OCI-LY7 (cell line): ENCODE measurements at regions not wholly inside any gene's neighbourhood (a gene's known extent, or its start where the extent isn't known, plus 50 kb on each side); places are given as distances from the start of the nearest gene placed in this dataset.

Source experiments
- BruUV-seq: library from RNA; stranded (reverse); fragments of 400-500 nt; replicated peaks from 2 replicates; lab custom pipeline; 2021; lab: Mats Ljungman, UMichigan
- CTCF ChIA-PET: fragments of 300-600 bp; sonication (Branson Sonifier 250); formaldehyde crosslinking; loops from one replicate; lab custom pipeline; 2022; ENCODE audit warnings: antibody characterized with exemption; ENCODE audit not compliant: unreplicated experiment; lab: Charles Lee
- POLR2A ChIA-PET: fragments of 300-600 bp; sonication (Branson Sonifier 250); formaldehyde crosslinking; loops from one replicate; lab custom pipeline; 2022; ENCODE audit warnings: antibody characterized with exemption; lab: Charles Lee
- DNase-seq: peaks from one replicate; pipeline ENCODE4 v3.0.0-alpha.2; 2015; ENCODE audit warnings: low spot score
- H2AFZ ChIP-seq: fragments of 200-600 bp; sonication (generic), shearing (Covaris generic); 2 replicates; pipeline ENCODE4 v1.6.1; 2014; ENCODE audit warnings: mild to moderate bottlenecking, antibody characterized with exemption, low read length, moderate library complexity
- H3K27ac ChIP-seq: fragments of 200-600 bp; sonication (generic); 2 replicates; pipeline ENCODE4 v1.5.1; 2014; ENCODE audit warnings: mixed run types, low read depth, mild to moderate bottlenecking, moderate library complexity, low read length, inconsistent platforms; ENCODE audit not compliant: poor library complexity, severe bottlenecking
- H3K36me3 ChIP-seq: fragments of 200-600 bp; sonication (generic); 2 replicates; pipeline ENCODE4 v1.6.1; 2014; ENCODE audit warnings: mild to moderate bottlenecking, antibody characterized with exemption, low read length, moderate library complexity, mixed read lengths; ENCODE audit not compliant: insufficient read depth
- H3K4me1 ChIP-seq: fragments of 200-600 bp; sonication (generic); 2 replicates; pipeline ENCODE4 v1.5.1; 2014; ENCODE audit warnings: mild to moderate bottlenecking, low read length; ENCODE audit not compliant: insufficient read depth, poor library complexity, severe bottlenecking
- H3K4me2 ChIP-seq: fragments of 200-600 bp; sonication (generic); 2 replicates; pipeline ENCODE4 v1.6.1; 2014; ENCODE audit warnings: mild to moderate bottlenecking, low read length
- H3K4me3 ChIP-seq: fragments of 200-600 bp; sonication (generic); 2 replicates; pipeline ENCODE4 v1.5.1; 2014; ENCODE audit warnings: mild to moderate bottlenecking, low read depth, low read length; ENCODE audit not compliant: poor library complexity, severe bottlenecking
- H3K79me2 ChIP-seq: fragments of 200-600 bp; sonication (generic); 2 replicates; pipeline ENCODE4 v1.6.1; 2016; ENCODE audit warnings: low read depth, mild to moderate bottlenecking, low read length, moderate library complexity, mixed read lengths; ENCODE audit not compliant: insufficient read depth
- H3K9me2 ChIP-seq: fragments of 200-600 bp; sonication (generic); 2 replicates; pipeline ENCODE4 v1.6.1; 2016; ENCODE audit warnings: mild to moderate bottlenecking, low read length, mixed read lengths; ENCODE audit not compliant: insufficient read depth
- H3K9me3 ChIP-seq: fragments of 200-600 bp; sonication (generic); 2 replicates; pipeline ENCODE4 v1.6.1; 2014; ENCODE audit warnings: mild to moderate bottlenecking, mixed run types, low read length, mixed read lengths
- H4K20me1 ChIP-seq: fragments of 200-600 bp; sonication (generic); 2 replicates; pipeline ENCODE4 v1.6.1; 2014; ENCODE audit warnings: mild to moderate bottlenecking, antibody characterized with exemption, low read length, moderate library complexity, mixed read lengths; ENCODE audit not compliant: insufficient read depth
- EZH2phosphoT487 ChIP-seq: fragments of 200-600 bp; sonication (generic); IDR thresholded peaks from 2 replicates; pipeline ENCODE4 v1.6.1; 2018; ENCODE audit warnings: low read depth, borderline replicate concordance, mild to moderate bottlenecking, mixed run types, antibody characterized with exemption, low read length, moderate library complexity, mixed read lengths
- intact Hi-C: fragments of 100-400 bp; cut with micrococcal nuclease; formaldehyde crosslinking; loops from one replicate; pipeline ENCODE4 v1.10.0; 2022; ENCODE audit not compliant: unreplicated experiment
- TF ChIP-seq, protein P1 (sequence below): fragments of 200-600 bp; sonication (generic); conservative IDR thresholded peaks from 2 replicates; pipeline ENCODE4 v1.5.1; 2014; ENCODE audit warnings: mild to moderate bottlenecking, antibody characterized with exemption, low read length, moderate library complexity, mixed read lengths

DNA sequence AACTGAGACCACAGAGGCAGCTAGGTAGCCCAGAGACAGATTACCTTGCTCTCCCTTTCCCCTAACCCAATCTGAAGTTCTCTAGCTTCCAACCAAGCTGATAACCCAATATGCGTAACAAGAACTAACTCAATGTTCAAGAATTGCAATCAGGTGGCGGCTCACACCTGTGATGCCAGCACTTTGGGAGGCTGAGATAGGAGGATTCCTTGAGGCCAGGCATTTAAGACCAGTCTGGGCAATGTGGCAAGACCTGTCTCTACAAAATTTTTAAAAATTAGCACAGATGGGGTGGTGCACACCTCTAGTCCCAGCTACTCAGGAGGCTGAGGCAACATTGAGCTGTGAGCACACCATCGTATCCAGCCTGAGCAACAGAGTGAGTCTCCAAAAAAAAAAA, 86.7 kb upstream of the IPO5 start:
- no TSS peak for BruUV-seq
- POLR2A ChIA-PET = interaction anchor here (1.0 kb wide), 1 partner anchor 9 kb away, joined by 3 read pairs; no protein-coding TSS in a partner anchor
- no peak overlapping the region for H3K4me2 ChIP-seq
- intact Hi-C loops = no loop called here
- no peak for DNase-seq
- CTCF ChIA-PET = no interaction called here
- H2AFZ ChIP-seq = no peak overlapping the region
- no peaks in the 10 kb centered on the region for H4K20me1 ChIP-seq
- no peaks in the 10 kb centered on the region for H3K4me1 ChIP-seq
- H3K9me3 ChIP-seq = no peaks in the 10 kb centered on the region
- no peak overlapping the region for H3K4me3 ChIP-seq
- no peaks in the 10 kb centered on the region for H3K36me3 ChIP-seq
- no peaks in the 10 kb centered on the region for H3K9me2 ChIP-seq
- TF ChIP-seq EZH2phosphoT487 = no peak
- TF ChIP-seq, protein P1, sequence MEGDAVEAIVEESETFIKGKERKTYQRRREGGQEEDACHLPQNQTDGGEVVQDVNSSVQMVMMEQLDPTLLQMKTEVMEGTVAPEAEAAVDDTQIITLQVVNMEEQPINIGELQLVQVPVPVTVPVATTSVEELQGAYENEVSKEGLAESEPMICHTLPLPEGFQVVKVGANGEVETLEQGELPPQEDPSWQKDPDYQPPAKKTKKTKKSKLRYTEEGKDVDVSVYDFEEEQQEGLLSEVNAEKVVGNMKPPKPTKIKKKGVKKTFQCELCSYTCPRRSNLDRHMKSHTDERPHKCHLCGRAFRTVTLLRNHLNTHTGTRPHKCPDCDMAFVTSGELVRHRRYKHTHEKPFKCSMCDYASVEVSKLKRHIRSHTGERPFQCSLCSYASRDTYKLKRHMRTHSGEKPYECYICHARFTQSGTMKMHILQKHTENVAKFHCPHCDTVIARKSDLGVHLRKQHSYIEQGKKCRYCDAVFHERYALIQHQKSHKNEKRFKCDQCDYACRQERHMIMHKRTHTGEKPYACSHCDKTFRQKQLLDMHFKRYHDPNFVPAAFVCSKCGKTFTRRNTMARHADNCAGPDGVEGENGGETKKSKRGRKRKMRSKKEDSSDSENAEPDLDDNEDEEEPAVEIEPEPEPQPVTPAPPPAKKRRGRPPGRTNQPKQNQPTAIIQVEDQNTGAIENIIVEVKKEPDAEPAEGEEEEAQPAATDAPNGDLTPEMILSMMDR = no peak
- no peak overlapping the region for H3K27ac ChIP-seq
- no peaks in the 10 kb centered on the region for H3K79me2 ChIP-seq

DNA sequence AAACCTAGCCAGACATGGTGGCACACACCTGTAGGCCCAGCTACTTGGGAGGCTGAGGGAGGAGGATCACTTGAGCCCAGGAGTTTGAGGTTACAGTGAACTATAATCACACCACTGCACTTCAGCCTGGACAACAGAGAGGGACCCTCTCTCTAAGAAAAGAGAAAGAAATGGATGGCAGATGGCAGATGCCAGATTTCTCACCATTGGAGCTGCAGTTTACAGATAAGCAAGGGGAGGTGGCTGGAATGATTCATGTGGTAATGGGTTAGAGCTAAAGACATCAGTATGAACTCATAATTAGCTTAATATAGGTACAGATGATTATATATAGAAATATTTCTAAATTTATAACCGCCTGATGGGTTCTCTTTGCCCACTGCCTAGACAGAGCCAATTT, 80.1 kb upstream of the IPO5 start:
- ChIA-PET POLR2A (interaction anchor here (0.6 to 0.7 kb wide), 2 partner anchors 67 to 481 kb away, joined by 3 read pairs; no protein-coding TSS in a partner anchor), CTCF (no interaction called here)
- TF ChIP-seq EZH2phosphoT487 = no peak
- TF ChIP-seq, protein P1 = no peak
- intact Hi-C loops = no loop called here
- no peaks in the 10 kb centered on the region for H4K20me1 ChIP-seq
- BruUV-seq = no TSS peak
- no peaks in the 10 kb centered on the region for H3K9me2 ChIP-seq
- H3K4me3 ChIP-seq = no peak overlapping the region
- H2AFZ ChIP-seq = no peak overlapping the region
- no peak overlapping the region for H3K4me2 ChIP-seq
- no peaks in the 10 kb centered on the region for H3K79me2 ChIP-seq
- no peaks in the 10 kb centered on the region for H3K36me3 ChIP-seq
- no peak for DNase-seq
- H3K4me1 ChIP-seq = no peaks in the 10 kb centered on the region
- H3K9me3 ChIP-seq = no peaks in the 10 kb centered on the region
- H3K27ac ChIP-seq = no peak overlapping the region

DNA sequence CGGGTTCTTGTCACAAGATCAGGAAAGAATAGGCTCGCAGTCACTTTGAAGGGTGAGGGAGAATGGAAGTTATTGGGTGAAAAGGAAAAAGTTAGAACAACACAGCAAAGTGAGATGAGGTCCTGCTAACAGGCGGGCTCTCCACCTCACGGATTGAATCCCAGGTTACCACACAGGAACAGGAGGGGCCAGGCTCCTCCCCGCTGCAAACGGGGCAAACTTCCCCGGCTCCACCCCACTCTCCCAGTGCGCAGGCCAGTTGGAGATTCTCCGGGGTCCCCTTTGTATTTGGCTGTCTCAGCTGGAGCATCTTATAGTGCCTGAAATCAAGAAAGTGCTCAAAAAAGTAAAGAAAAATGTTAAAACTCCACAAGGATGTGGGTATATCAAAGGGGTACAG, 78.3 kb upstream of the IPO5 start:
- no peaks in the 10 kb centered on the region for H3K9me3 ChIP-seq
- no peaks in the 10 kb centered on the region for H3K4me1 ChIP-seq
- H3K4me3 ChIP-seq = no peak overlapping the region
- BruUV-seq = no TSS peak
- TF ChIP-seq, protein P1 = no peak
- no peak for TF ChIP-seq EZH2phosphoT487
- no peak overlapping the region for H2AFZ ChIP-seq
- no peak for DNase-seq
- intact Hi-C loops = no loop called here
- ChIA-PET POLR2A (no interaction called here), CTCF (no interaction called here)
- H3K27ac ChIP-seq = no peak overlapping the region
- no peak overlapping the region for H3K4me2 ChIP-seq
- no peaks in the 10 kb centered on the region for H3K9me2 ChIP-seq
- no peaks in the 10 kb centered on the region for H3K79me2 ChIP-seq
- H4K20me1 ChIP-seq = no peaks in the 10 kb centered on the region
- H3K36me3 ChIP-seq = no peaks in the 10 kb centered on the region
